Astrocyte of the spinal cord (primary cell): ENCODE measurements at regions not wholly inside any gene's neighbourhood (a gene's known extent, or its start where the extent isn't known, plus 50 kb on each side); places are given as distances from the start of the nearest gene placed in this dataset.

Source experiments
- DNase-seq: peaks from one replicate; pipeline ENCODE4 v3.0.0; 2011; ENCODE audit warnings: low read depth, low spot score
- H3K4me3 ChIP-seq: 2 replicates; pipeline ENCODE4 v1.5.1; 2011; ENCODE audit warnings: low read depth, mild to moderate bottlenecking, low read length, moderate library complexity
- CTCF ChIP-seq: IDR thresholded peaks from 2 replicates; pipeline ENCODE4 v1.5.1; 2012; ENCODE audit warnings: low read depth, mild to moderate bottlenecking, low read length, inconsistent platforms
- in situ Hi-C: cut with HindIII; loops from 2 replicates; pipeline ENCODE4 v1.10.0; 2017; ENCODE audit warnings: low sequenced_read_pairs

GRCh38 chr2:175755656-175756386 lies 246.2 kb downstream of the LNPK start:
- in situ Hi-C loops, result no loop called here
- no peak overlapping the region for H3K4me3 ChIP-seq
- no peak for DNase-seq
- TF ChIP-seq CTCF, result no peak

GRCh38 chr2:175755169-175755568 lies 246.9 kb downstream of the LNPK start:
- in situ Hi-C loops, result no loop called here
- no peak for DNase-seq
- no peak for TF ChIP-seq CTCF
- no peak overlapping the region for H3K4me3 ChIP-seq

GRCh38 chr2:175750195-175750594 lies 251.9 kb downstream of the LNPK start:
- no peak for TF ChIP-seq CTCF
- H3K4me3 ChIP-seq, result no peak overlapping the region
- in situ Hi-C loops, result no loop called here
- no peak for DNase-seq

GRCh38 chr2:175745911-175746310 lies 256.2 kb downstream of the LNPK start:
- in situ Hi-C loops, result no loop called here

GRCh38 chr2:175744000-175744399 lies 258.1 kb downstream of the LNPK start:
- DNase-seq, result peak; percentile 13
- H3K4me3 ChIP-seq, result no peak overlapping the region
- in situ Hi-C loops, result no loop called here
- no peak for TF ChIP-seq CTCF

More at GRCh38 chr2:175745911-175746310, 256.2 kb downstream of the LNPK start:
- DNase-seq, result no peak
- H3K4me3 ChIP-seq, result no peak overlapping the region
- TF ChIP-seq CTCF, result no peak

GRCh38 chr2:175743011-175743410 lies 259.1 kb downstream of the LNPK start:
- no peak overlapping the region for H3K4me3 ChIP-seq
- no peak for DNase-seq
- TF ChIP-seq CTCF, result no peak
- in situ Hi-C loops, result no loop called here
